GM12891 (cell line): ENCODE measurements at regions not wholly inside any gene's neighbourhood (a gene's known extent, or its start where the extent isn't known, plus 50 kb on each side); places are given as distances from the start of the nearest gene placed in this dataset.

ENCODE experiments used
- PAX5 ChIP-seq: IDR thresholded peaks from 2 replicates; pipeline ENCODE4 v1.6.1; 2011; ENCODE audit warnings: low read length, moderate library complexity, mild to moderate bottlenecking; ENCODE audit not compliant: insufficient read depth, severe bottlenecking
- POLR2A ChIP-seq: IDR thresholded peaks from 2 replicates; pipeline ENCODE4 v1.6.1; 2011; ENCODE audit warnings: low read depth, low read length, control low read depth
- POLR2AphosphoS5 ChIP-seq: IDR thresholded peaks from 2 replicates; pipeline ENCODE4 v1.6.1; 2011; ENCODE audit warnings: low read depth, low read length, control low read depth
- SPI1 ChIP-seq: IDR thresholded peaks from 2 replicates; pipeline ENCODE4 v1.6.1; 2011; ENCODE audit warnings: low read depth, low read length, control low read depth
- TAF1 ChIP-seq: IDR thresholded peaks from 2 replicates; pipeline ENCODE4 v1.6.1; 2011; ENCODE audit warnings: low read depth, low read length, control low read depth

DNA sequence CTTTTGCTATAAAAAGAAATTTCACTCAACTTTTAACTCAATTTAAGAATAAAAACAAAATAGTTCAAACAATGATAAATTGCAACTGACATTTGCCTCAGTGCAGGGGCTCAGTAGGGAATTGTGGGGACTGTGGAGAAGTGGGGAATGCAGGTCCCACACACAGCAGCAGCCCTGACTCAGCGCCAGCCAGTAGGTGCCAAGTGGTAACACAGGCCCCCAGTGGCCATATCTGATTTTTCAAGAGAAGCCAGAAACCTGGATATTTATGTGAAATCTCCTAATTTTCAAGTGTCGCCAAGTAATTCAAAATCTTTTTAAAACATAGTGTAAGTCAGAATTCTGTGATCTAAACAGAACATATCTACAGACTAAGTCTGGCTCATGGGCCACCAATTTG lies 186.3 kb downstream of the EN1 start:
- TF ChIP-seq TAF1 (no peak), POLR2AphosphoS5 (no peak), POLR2A (no peak), PAX5 (no peak), SPI1 (no peak)
